ENCODE measurements at regions not wholly inside any gene's neighbourhood (a gene's known extent, or its start where the extent isn't known, plus 50 kb on each side); places are given as distances from the start of the nearest gene placed in this dataset.

DNA sequence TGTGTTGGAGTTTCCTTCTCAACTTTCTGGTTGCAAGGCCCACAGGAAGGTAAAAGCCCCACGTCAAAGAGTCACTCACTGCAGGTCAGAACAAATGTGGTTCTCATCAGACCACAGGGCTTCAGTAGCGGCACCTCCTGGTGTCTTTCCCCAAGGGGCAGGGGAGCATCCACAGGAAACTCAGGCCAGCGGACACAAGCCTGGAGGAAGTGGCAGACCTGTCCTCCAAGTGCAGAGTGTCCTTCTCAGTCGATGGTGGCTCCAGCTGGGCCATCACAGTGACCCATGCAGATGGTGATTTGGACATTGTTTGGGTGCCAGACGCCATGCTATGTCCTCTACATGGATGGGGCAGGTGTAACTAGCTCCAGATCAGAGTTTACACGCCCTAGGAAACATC is 84.9 kb downstream of the ACKR3 start:
- no peak for DNase-seq (ENCODE audit: low spot score)

DNA sequence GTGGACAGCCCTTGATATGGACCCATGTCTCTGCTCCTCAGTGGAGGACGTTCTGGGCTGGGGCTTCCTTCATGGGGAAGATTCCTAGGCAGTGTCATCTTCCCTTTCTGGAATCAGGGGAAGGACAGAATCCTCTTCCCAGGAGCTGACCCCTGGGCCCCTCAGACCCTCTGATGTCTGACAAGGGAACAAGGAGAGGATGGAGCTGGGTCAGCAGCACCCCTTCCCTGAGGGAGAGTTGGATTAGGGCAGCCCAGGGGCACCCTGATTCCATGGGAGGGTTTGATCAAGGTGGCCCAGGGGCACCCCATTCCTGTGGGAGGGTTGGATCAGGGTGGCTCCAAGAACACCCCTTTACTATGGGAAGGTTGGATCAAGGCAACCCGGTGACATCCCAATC is 86.5 kb downstream of the ACKR3 start:
- no peak for DNase-seq (ENCODE audit: low spot score)

DNA sequence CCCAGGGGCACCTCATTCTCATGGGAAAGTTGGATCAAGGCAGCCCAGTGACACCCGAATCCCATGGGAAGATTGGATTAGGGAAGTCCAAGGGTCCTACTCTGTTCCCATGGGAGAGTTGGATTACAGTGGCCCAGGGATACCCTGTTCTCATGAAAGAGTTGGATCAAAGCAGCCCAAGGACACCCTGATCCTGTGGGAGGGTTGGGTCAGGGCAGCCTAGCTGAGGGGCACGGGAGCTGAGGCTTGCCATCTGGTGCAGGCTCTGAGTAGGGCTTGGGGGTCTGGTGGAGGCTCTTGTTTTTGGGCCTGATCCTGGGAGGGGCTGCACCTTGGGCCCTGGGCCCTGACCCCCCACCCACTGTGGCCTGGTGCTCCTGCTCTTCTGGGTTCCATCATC is 87.1 kb downstream of the ACKR3 start:
- DNase-seq (ENCODE audit: low spot score): no peak

DNA sequence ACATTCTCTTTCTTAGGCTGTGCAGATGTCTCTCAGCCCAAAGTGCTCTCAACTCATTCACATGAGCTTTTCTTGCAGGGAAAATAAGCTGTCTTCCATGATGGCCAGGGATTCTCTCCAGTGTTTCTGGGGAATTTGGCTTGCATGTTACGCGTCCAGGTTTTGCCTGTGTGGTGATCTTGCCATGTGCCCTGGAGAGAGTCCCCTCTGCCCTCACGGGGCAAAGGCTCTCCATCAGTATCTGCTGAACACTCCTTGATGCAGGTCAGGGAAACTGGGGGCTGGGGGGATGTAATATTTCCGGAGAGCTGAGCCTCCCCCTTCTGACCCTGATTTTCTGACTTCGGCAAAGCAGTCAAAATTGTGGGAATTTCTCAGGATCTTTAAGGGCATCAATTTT is 87.6 kb downstream of the ACKR3 start:
- DNase-seq (ENCODE audit: low spot score): no peak

DNA sequence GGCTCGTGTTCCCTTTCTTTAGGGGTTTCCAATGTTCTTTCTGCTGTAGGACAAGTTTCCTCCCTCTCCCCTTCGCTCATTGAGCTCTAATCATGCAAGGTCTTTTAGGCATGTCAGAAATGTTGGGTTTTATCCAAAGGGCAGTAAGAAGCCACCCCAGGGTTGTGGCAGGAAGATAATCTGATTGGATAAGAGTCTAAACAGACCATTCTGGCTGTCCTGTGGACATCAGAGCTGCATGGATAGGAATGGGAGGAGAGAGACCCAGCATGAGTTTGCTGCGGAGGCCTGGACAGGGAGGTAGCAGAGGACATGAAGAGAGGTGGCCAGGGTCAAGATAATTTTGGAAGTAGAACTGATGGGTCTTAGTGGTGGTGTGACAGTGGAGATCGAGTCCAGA is 88.2 kb downstream of the ACKR3 start:
- no peak for DNase-seq (ENCODE audit: low spot score)

DNA sequence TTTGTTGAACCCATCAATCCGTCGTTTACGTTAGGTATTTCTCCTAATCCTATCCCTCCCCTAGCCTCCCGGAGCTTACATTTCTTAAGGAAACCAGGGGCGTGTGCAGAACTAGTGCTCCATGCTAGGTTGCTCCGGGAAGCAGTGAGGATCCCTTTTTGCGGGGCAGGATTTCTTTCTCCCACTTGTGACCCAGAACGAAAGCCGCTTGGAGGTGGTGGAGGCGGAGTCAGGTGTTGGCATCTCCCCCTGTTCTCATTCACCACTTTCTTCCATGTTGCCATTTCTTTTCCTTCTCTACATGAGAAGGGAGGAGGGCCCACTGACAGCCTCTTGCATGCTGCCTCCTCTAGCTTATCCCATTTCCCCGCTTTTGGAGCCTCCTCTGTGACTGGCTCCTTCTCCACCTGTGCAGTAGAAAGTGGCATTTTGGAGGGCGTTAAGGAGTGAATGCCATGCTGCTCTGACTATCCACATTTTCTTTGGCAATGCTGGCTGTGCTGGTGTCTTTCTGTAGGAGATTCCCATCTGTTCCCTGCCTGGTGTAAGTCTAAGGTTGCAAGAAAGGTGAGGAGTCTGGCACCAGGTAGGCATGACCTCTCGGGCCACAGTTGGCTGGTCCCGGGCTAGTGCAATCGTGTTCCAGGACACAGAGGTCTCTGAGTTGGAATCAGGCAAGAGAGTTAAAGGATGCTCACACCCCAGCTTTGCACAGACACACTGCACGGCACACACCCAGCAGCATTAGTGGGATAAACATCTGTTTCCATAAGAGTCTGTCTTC is 89.5 kb downstream of the ACKR3 start:
- DNase-seq (ENCODE audit: low spot score): no peak

DNA sequence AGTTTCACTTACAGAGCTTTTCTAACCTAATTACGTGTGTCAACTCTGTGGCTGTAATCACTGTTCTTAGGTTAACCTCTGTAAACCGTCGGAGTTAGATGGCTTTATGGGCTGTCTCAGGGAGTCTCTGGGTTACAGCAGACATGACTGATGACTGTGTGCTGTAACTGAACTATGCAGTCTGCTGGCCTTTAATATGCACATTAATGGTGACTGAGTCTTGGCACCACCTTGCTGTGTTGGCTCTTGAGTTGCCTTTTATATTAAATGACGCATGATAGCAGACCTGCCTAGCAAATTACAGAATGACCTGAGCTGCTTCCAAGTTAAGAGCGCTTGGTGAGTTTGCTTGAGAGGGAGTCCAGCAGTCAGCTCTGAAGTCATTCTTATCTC is 90.1 kb downstream of the ACKR3 start:
- no peak for DNase-seq (ENCODE audit: low spot score)

DNA sequence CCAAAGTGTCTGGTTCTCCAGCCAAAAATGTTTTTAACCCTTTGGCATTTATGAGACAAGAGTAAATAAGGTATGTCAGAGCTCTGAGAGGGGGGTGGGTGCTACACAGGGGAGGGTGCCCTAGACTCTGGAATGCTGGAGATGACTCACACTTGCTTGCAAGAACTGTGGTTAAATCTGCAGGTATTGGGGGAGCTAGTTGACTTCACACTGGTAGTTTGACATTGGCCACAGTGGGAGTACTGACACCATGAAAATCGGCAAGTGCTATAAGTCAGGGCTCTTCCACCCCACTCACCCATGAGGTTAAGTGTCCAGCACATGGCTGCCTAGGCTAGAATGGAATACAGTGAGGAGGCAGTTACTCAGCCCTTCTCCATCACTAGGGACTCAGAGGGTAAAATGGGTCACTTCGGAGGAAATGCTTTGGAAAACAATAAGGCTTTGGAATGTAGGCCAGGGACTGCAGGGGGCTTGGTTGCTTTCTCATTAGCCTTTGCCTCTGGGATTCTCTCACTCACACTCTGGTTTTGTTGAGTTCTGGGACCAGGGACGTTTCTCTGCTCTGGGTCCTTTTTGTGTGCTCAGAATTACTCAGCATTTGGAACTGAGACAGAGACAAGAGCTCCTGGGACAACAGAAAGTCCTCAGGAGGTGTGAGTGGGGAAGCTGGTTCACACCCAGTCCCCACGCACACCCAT is 91.6 kb downstream of the ACKR3 start:
- no peak for DNase-seq (ENCODE audit: low spot score)

DNA sequence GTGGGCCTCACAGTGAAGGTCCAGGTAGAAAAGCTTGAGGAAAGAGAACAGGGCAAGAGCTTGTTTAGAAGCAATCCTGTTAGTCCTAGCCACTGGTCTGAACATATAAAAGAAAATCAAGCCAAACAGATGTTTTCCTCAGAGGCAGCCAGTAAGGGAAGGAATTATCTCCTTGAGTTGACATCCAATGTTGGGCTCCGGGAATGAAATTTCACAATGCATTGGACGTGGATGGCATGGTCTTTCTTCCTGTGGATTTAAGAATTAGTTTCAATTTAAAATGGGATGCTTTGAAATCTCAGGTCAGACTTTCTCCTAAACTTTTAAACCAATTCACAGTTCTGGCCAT is 92.1 kb downstream of the ACKR3 start:
- DNase-seq (ENCODE audit: low spot score): no peak

DNA sequence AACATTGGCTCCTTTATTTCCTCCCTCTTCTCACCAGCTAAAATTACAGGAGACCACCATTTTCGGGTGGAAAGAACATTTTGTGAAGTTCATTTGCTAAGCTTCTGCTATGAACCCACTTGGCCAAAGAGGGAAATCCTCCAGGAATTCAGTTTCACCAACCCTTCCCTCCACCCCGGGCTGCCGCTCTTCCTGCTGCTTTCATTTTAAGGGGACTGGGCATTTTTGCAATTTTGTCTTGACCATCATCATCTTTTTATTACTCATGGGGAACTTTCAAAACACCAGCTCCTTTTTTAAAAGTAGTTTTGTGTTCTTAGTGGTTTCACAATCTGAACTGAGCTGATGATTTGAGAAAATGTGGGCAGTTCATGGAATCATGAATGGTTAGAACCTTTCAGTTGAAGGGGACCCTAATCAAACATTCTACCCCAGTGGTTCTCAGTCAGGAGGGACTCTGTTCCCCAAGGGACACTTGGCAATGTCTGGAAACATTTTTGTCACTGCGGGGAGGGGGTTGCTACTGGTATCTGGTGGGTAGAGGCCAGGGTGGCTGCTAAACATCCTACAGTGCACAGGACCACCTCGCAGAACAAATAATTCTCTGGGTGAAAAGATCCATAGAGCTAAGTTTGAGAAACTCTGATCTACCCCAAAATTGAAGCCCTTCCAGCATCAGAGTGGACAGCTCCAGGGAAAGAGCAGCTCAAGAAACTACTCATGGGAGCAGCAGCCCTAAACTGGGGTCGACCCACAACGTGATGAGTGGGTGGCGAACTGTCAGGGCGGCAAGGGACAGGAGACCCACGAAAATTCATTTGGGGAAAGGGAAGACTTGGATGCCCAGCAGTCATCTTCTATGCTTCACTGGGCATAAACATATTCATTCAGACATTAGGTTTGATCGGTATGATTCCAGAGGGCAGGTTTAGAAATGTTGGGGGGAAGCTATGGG is 92.9 kb downstream of the ACKR3 start:
- DNase-seq (ENCODE audit: low spot score): no peak

DNA sequence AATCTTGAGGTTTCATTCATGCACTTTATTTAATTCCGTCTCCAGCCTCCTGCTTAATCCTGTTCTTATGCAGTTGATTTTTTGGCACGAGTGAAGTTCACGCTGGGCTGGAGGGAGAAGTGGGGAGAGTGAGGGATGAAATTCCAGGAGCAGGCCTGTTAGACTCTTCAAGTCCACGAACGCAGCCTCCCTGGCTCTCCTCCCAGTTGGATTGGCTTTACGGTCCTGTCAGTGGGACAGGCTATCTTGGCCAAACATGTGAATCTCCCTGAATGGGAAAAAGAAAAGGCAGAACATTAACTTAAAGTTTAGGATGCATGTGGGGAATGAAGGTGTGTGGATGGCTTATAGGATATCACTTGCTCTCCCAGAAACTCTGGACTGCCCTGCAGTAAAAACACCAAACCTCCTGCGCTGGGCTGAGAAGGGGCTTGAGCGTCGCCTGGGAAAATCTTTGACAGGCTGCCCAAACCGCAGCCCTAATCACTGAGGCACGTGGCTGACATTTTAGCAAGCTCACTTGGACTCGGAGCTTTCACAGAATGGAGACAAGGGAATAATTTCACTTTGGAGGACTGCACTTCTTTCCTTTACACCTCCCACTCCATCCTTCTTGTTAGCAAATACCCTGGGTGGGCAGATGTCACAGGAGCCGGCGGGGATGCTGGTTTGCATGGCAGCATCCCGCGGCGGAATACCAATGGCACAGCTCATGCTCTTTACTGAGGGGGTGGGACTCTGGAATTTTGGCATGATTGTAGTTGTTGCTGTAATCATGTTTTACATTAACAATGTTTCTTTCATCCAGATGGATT is 93.9 kb downstream of the ACKR3 start:
- no peak for DNase-seq (ENCODE audit: low spot score)

DNA sequence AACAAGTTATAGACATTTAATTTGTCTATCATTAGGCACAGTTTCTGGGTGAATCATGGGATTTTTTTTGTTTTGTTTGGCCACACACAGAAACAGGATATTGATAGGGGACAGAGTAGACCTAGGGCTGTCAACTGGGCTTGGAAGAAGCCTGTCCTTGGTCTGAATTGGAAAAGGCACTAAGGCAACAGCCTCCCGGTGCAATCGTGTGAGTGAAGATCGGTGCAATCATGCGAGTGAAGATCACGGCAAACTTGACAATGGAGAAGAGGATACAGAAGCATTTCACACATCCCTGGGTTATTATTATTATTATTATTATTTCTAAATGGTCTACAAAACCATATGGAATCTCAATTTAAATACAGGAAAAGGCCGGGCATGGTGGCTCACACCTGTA is 94.5 kb downstream of the ACKR3 start:
- no peak for DNase-seq (ENCODE audit: low spot score)

DNA sequence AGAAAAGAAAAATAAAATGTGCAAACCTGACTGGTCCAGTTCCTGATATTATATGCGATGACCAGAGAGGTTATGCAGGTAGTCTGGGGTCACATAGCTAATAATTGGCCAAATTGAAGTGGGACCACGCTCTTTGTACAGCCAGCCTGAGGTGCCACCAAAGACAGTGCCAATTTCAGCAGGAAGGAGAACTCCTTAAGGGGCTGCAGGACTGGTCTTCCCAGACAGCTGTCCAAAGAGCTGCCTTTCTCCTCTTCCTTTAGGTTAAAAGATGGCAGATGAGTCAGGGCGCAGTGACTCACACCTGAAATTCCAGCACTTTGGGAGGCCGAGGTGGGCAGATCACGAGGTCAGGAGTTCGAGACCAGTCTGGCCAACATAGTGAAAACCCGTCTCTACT is 95.5 kb downstream of the ACKR3 start:
- no peak for DNase-seq (ENCODE audit: low spot score)

DNA sequence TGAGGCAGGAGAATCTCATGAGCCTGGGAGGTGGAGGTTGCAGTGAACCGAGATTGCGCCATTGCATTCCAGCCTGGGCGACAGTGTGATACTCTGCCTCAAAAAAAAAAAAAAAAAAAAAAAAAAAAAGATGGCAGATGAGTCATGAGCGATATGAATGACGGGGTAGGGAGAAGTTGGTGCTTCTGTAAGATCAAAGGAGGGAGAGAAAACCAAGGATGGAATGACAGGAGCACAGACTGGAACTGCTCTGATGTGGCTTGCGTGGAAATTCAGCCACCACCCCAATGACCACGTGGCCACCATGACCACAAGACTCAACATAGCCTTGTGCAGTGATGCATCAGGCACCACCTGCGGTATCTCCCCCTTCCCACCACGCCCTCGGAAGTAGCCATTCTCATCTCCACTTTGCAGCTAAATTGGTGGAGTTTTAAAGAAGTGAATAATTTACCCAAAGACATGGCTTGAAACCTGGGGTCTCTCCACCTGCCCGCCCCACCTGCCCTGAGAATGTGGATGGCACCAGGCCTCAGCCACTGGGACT is 96.0 kb downstream of the ACKR3 start:
- no peak for DNase-seq (ENCODE audit: low spot score)

DNA sequence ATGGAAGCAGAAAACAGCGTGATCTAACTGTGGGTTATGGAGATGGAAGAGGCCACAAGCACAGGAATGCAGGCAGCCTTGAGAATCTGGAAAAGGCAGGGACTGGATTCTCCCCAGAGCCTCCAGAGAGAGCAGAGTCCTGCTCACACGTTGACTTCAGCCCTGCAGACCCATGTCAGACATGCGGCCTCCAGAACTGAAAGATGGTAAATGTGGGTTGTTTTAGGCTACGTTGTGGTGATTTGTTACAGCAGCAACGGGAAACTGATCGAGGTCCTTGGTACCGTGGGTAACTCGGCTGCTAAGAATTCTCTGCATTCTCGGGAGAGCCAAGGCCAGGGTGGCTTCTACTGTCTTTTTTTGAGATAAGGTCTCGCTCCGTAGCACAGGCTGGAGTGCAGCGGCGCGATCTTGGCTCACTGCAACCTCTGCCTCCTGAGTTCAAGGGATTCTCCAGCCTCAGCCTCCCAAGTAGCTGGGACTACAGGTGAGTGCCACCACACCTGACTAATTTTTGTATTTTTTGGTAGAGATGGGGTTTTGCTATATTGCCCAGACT is 97.1 kb downstream of the ACKR3 start:
- no peak for DNase-seq (ENCODE audit: low spot score)

DNA sequence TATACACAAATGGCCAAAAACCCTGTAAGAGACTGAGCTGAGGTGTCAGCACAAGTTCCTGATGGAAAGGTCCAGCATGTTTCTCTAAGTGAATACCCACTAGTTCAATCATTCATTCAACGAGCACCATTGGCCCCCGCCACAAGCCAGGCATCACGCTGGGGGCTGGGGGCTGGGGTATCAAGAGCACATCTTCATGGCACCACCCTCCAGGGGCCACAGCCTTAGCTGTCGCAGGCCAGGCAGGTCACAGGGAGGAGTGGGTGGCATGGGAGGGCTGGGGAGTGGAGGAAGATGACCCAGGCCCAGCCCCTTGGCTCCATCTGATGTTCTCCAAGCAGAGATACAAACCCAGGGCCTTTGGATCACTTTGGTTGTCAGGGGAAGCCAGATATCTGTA is 97.9 kb downstream of the ACKR3 start:
- no peak for DNase-seq (ENCODE audit: low spot score)

DNA sequence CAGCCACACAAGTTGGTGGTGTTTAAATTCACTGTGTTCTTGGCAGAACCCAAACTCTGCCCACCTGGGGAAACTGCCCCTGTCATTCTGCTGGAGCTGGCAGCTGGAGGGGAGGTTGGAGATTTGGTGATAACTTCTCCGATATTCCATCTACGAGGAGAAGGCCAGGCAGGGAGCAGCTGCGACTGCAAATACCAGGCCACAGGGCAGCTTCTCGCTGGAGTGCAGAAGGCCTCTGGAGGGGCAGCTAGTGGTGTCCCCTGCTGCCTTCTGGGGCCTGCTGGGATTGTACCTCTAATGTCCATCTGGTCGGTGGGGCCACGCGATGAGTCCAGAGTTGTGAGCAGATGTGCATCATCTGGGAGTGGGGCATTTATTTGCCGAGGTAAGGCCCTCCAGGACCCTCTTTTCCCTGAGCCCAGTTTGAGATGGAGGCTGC is 98.9 kb downstream of the ACKR3 start:
- DNase-seq (ENCODE audit: low spot score): no peak

DNA sequence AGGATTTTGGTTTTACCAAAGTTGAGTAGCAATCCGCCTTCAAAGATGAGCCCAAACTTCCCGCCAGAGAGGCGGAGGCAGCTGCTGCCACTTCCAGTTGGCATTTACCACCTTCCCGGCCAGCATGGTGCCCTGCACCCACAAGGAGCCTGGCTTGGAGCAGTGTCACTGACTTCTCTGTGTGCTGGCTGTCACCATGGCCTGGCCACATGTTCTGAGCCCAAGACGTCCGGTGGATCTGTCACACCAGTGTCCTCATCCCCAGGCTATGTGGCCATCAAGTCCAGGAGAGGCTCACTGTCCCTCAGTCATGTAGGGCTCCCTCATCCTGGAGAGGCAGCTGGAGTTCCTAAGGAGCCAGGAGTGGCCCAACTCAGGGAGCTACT is 100.6 kb downstream of the ACKR3 start:
- no peak for DNase-seq (ENCODE audit: low spot score)

DNA sequence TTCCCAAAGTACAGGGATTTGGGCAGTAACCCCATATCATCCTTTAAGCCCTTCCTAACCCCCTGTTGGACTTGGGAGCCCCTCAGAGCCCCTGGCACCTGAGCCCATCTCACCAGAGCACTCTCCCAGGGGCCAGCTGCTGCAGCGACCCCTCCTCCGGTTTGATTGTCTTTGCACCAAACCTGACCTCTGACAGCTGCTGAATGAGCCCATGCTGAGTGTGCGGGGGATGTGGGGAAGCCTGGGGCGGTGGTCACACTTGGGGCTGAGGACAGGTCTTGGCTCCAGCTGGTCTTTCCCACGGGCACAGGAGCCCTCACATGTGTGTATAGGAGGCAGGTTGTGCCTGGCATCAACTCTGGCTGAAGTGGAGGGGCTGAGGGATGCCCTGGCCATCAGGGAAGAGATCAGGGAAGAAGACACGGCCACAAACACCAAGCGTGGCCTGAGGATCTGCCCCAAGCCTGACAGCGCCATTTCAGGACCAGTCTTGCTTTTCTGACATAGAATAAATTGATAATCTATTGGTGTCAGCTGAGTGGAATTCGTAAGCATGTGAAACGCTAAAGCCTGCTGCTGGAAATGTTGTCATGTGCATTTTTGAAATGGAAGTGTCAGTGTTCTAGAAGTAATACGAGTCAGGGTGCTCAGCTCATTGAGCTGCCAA is 102.4 kb downstream of the ACKR3 start:
- DNase-seq (ENCODE audit: low spot score): no peak

DNA sequence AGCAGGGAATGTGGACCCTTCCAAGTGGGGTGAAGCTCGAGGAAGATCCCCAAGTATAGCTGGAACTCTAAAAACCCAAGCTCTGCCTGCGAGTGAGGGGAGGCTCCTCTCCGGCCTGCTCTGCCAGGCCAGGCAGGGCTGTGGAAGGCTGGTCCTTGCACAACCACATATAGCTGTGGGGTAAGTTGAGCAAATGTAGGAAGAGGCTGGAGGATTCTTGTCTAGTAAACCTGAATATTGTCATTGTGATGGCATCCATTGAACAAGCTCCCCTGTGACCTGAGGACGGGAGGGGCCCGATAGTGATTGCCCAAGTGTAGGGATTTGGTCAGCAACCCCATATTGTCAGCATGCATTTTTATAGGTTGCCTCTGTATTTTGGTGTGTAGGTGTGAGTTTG is 103.0 kb downstream of the ACKR3 start:
- DNase-seq (ENCODE audit: low spot score): no peak

Measured in HuH-7.5 (cell line).